ENCODE measurements at regions not wholly inside any gene's neighbourhood (a gene's known extent, or its start where the extent isn't known, plus 50 kb on each side); places are given as distances from the start of the nearest gene placed in this dataset.
"Not testable (repeated sequence)": the region's sequence is repeated elsewhere in the genome, so short reads cannot be mapped to it uniquely, and the experiment has no call there.

GRCh38 chr7:92972441-92972840, 136.1 kb upstream of the CDK6 start:
- no peak for DNase-seq

GRCh38 chr7:92969061-92969460, 132.7 kb upstream of the CDK6 start:
- no peak for DNase-seq

GRCh38 chr7:92968502-92968901, 132.1 kb upstream of the CDK6 start:
- no peak for DNase-seq

DNA sequence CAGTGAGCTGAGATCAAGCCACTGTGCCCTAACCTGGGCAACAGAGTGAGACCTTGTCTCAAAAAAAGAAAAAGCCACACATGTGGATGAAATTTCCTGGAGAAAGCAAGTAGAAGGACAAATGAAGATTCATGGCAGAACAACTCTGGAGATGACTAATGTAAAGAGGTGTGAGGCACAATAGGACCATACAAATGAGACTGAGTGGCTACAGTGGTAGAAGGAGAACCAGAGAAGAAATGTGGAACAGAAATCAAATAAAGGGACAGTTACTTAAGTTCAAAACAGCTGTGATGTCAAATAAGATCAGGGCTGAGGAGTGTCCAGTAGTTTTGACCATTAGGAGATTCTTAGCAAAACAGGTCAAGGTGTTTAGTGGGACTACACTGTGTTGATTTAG, 130.9 kb upstream of the CDK6 start:
- DNase-seq = no peak

- DNase-seq = no peak
These were observed 127.8 kb upstream of the CDK6 start for GRCh38 chr7:92964141-92964540.

DNA sequence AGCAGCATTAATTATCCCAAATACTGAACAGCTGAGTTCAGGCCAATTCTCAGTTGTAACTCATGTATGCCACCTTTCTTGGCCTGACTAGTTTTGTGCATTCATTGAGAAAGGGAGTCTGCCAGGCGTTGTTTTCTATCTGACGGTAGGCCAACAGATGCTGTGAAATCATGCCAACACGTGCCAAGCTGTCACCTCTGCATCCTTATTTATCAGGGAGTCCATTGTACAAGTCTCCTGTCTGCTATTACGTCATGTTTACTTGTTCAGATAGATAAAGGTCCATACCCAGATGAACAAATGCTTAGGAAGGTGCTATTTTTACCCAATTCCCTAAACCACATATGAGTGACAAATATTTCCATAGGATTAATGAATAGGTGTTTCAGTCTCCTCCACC, 127.2 kb upstream of the CDK6 start:
- DNase-seq = no peak

- no peak for DNase-seq
These were observed 125.6 kb upstream of the CDK6 start for GRCh38 chr7:92961961-92962360.

DNA sequence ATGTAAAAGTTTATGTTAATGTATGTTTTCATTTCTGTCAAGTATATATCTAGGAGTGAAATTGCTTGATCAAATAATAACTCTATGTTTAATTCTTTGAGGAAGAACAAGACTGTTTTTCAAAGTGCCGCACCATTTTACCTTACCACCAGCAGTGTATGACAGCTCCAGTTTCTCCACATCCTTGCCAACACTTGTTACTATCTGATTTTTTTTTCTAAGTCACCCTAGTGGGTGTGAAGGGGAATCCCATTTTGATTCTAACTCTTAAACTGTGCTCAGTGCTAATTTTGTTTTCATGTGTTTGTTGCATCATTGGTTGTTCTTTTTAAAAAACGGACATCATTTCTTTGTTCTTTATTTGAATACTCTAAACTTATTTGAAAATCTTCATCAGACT, 120.2 kb upstream of the CDK6 start:
- no peak for DNase-seq

DNA sequence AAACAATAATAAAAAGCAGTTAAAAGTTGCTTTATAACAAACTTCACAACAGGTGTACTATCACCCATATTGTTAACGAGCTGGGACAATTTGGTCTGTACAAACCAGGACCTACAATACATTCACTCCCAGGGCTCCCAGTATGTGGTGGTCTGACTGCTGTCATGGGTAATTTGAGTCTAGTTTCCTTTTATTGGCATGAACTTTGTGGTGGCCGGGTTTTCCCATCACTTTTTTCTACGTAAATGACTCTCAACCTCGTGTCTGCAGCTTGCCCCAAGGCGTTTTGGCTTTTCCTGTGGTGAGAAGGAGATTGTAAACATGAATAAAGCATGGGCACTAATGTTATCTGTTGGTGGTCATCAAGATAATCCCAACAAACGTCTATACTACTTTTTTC, 118.7 kb upstream of the CDK6 start:
- DNase-seq = no peak

DNA sequence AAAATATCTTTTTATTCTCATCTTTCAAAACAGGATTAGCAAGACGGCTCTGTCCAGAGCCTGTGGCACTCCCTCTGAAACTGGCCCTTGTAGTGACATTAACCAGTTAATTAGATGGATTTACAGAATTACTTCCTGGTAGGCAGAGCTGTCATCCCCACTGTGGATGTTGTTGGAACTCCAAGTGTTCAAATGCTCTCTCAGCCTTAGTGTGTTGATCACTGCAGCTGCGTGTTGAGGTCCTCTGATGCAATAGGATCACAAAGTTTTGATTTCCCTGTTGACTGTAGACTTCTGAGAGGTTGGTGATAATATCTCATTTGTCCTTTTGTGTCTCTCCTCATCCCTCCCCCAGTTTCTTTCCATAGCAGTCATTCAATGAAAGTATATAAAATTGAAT, 117.3 kb upstream of the CDK6 start:
- DNase-seq = no peak

GRCh38 chr7:92949748-92950147, 113.4 kb upstream of the CDK6 start:
- no peak for DNase-seq

DNA sequence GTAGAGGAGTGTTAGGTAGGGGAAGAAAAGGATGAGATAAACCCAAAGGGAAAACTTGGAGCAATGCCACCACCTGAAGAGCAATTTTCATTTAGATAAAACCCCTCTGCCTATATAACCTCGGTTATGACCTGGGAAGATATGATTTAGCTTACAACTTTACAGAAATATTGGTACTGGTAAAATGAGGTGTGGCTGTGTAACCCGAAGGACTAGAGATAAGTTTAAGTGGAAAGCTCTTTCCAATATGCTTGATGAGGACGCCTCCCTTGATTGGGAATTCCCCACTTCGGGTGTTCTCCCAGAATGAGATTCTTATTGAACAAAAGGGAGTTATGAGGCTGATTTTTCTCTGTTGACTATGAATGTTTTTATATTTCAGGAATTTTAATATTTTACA, 109.5 kb upstream of the CDK6 start:
- DNase-seq = no peak

DNA sequence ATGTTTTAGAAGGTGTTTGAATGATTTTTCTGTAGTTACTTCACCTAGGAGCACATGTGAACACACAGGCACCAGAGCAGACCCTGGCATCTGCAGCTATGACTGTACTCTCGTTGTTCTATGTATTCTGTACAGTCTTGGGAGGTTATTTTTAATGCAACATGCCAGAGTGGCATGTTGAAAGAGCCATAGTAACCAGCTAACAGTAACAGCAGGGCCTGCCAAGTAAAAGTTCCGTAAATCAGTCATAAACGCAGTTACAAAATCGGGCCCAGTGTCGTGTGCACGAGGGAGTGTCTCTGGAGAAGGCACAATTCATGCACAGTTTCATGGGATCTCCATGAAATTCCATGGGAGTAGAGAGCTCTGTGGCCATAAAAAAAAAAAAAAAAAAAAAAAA, 108.3 kb upstream of the CDK6 start:
- DNase-seq = no peak

DNA sequence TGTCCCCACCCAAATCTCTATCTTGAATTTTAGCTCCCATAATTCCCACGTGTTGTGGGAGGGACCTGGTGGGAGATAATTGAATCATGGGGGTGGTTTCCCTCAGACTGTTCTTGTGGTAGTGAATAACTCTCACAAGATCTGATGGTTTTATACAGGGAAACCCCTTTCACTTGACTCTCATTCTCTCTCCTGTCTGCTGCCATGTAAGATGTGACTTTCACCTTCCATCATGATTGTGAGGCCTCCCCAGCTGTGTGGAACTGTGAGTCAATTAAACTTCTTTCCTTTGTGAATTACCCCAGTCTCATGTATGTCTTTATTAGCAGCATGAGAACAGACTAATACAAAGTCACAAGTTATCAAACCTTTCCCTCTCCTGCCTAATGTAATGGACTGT, 106.3 kb upstream of the CDK6 start:
- not testable (repeated sequence) for DNase-seq

DNA sequence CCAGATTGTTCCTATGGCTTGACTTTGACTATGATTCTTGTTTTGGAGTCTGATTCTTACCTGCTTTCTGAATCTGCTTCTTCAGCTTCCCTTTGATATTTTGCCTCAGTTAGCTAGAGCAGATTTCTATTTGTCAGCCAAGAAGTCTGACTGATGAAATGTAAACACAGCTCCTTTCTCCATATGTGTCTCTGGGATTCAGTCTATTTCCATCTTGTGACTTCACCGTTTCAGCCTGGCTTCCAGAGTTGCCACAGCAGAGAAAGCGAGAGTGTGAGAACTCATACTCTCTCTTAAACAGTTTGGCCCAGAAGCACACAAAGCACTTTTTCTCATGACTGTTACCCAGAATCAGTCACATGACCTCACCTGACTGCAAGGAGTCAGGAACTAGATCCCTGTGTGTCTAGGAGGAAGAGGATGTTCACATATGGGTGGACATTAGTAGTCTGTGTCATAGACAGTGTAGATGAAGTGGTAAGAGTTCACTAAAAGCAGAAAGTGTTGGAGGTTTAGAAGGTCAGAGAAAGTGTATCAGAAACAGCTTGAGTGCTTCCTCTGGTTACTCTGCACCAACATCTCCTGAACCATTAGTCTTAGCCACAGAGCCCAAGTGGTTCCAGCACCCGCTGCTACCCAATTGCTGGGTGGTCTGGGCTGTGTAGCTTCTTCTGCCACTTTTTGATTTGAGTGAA, 103.4 kb upstream of the CDK6 start:
- DNase-seq = no peak

GRCh38 chr7:92934096-92934495, 97.7 kb upstream of the CDK6 start:
- no peak for DNase-seq

DNA sequence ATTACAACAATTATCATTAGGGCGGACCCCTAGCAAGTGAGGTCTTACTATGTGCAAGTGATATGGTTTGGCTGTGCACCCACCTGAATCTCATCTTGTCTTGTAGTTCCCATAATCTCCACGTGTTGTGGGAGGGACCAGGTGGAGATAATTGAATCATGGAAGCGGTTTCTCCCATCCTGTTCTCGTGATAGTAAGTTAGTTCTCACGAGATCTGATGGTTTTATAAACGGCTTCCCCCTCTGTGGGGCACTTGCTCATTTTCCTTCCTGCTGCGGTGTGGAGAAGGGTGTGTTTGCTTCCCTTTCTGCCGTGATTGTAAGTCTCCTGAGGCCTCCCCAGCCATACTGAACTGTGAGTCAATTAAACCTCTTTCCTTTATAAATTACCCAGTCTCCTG, 96.1 kb upstream of the CDK6 start:
- DNase-seq = no peak

GRCh38 chr7:92930404-92930803, 94.0 kb upstream of the CDK6 start:
- no peak for DNase-seq

GRCh38 chr7:92926697-92927044, 90.3 kb upstream of the CDK6 start:
- no peak for DNase-seq

DNA sequence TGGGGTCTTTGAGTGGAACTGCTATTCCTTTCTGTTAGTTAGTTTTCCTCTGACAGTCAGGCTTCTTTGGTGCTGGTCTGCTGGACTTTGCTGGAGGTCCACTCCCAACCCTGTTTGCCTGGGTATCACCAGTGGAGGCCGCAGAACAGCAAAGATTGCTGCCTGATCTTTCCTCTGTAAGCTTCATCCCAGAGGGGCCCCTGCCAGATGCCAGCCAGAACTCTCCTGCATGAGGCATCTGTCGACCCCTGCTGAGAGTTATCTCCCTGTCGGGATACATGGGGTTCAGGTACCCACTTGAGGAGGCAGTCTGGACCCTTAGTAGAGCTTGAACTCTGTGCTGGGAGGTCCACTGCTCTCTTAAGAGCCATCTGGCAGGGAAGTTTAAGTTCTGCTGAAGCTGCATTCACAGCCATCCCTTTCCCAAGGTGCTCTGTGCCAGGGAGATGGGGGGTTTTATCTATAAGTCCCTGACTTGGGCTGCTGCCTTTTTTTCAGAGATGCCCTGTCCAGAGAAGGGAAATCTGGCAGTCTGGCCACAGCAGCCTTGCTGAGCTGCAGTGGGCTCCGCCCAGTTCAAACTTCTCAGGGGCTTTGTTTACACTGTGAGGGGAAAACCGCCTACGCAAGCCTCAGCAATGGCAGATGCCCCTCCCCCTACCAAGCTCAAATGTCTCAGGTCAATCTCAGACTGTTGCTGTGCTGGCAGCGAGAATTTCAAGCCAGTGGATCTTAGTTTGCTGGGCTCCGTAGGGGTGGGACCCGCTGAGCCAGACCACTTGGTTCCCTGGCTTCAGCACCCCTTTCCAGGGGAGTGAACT, 89.7 kb upstream of the CDK6 start:
- no peak for DNase-seq

DNA sequence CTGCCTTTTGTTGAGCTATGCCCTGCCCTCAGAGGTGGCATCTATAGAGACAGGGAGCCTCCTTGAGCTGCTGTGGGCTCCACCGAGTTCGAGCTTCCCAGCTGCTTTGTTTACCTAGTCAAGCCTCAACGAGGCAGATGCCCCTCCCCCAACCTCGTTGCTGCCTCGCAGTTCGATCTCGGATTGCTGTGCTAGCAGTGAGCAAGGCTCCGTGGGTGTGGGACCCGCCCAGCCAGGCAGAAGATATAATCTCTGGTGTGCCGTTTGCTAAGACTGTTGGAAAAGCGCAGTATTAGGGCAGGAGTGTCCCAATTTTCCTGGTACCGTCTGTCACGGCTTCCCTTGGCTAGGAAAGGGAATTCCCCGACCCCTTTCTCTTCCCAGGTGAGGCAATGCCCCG, 88.4 kb upstream of the CDK6 start:
- DNase-seq = no peak

DNA sequence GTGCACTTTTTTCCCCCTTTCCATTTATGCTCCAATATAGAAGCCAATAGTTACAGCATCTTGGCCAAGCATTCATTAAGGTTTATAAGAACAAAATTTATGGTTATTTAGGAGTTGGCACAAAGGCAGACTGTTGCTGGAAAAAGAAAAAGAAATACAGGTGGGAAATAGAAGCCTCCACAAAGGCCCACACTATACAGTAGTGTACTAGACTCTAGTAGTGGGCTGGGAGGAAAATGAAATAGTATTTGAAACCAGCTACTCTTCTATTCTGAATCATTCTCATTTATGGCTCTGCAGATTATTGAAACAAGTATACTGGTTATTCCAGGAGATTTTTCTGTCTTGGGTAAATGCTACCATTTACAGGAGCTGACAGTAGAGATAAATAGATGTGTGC, 80.9 kb upstream of the CDK6 start:
- no peak for DNase-seq

DNA sequence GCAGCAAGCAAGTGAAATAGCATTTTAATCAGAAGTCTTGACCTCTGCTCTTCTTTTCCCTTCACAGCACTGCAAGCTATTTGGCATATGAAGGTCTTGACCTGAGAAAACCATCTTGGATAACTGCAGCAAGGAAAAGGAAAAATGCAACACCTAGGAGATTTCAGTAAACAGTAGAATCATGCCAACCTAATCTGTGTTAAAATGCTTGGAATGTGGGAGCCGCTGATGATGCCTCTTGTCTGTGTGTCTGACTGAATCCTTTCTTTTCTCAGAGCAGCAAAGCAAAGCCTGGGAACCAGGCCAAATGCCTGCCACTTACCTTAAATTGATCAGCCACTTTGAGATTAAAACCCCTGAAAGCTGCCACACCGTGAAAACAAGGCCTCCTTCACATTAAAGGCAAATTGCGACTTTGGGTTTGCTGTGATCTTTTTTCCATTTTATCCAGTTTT, 80.4 kb upstream of the CDK6 start:
- no peak for DNase-seq

DNA sequence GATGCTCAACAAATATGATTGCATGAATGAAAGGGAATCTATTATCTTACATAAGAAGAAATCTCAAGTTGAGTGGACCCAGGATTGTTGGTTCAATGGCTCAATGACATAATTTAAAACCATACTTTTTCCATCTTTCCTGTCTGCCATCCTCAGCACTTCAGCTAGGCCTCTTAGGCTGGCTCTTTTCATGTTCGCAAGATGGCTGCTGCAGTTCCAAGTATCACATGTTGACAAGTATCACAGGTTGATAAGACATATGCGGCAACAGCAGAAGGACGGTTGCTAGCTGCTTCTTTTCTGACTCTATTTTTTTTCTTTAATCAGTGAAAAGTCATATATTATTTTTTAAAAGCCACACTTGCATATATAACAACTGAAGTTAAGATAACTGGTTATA, 79.0 kb upstream of the CDK6 start:
- no peak for DNase-seq

DNA sequence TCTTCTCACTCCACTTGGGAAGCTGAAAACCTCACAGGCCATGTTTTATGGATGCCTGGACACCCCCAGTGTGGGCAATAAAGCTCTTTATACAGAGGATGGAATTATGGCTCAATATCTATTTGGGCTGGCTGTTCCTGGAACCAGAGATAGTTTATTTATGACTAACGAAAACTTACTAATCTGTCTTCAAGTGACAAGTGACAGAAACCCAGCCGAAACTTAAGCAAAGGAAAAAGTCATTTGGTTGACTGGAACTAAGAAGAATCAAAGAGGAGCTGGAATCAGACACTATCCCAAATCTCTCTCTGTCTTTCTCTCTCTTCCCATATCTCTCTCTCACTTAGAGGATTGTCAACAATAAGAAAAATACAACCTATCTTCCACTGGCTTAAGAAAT, 78.3 kb upstream of the CDK6 start:
- no peak for DNase-seq
